IMR-90 (cell line): ENCODE measurements at regions not wholly inside any gene's neighbourhood (a gene's known extent, or its start where the extent isn't known, plus 50 kb on each side); places are given as distances from the start of the nearest gene placed in this dataset.

Experiments used
- BHLHE40 ChIP-seq: fragments of 150-350 bp; IDR thresholded peaks from 2 replicates; pipeline ENCODE4 v1.6.1; 2016; ENCODE audit warnings: mild to moderate bottlenecking, low read depth, low read length
- CTCF ChIP-seq: conservative IDR thresholded peaks from 2 replicates; pipeline ENCODE4 v1.5.1; 2012; ENCODE audit warnings: mild to moderate bottlenecking, low read depth, low read length, improper control_type of control experiment
- FOS ChIP-seq: fragments of 150-350 bp; IDR thresholded peaks from 2 replicates; pipeline ENCODE4 v1.6.1; 2016; ENCODE audit warnings: low read depth, low read length
- MAFK ChIP-seq: IDR thresholded peaks from 2 replicates; pipeline ENCODE4 v1.6.1; 2012; ENCODE audit warnings: low read depth, low read length, improper control_type of control experiment
- MAZ ChIP-seq: IDR thresholded peaks from 2 replicates; pipeline ENCODE4 v1.6.1; 2012; ENCODE audit warnings: low read depth, mild to moderate bottlenecking, low read length, improper control_type of control experiment, moderate library complexity, borderline replicate concordance
- MXI1 ChIP-seq: IDR thresholded peaks from 2 replicates; pipeline ENCODE4 v1.6.1; 2012; ENCODE audit warnings: low read depth, mild to moderate bottlenecking, low read length, moderate library complexity, borderline replicate concordance
- NFE2L2 ChIP-seq: fragments of 150-350 bp; IDR thresholded peaks from 2 replicates; pipeline ENCODE4 v1.6.1; 2016; ENCODE audit warnings: low read depth, mild to moderate bottlenecking, low read length
- POLR2A ChIP-seq: IDR thresholded peaks from 2 replicates; pipeline ENCODE4 v1.6.1; 2012; ENCODE audit warnings: mild to moderate bottlenecking, low read depth, low read length
- RAD21 ChIP-seq: IDR thresholded peaks from 2 replicates; pipeline ENCODE4 v1.6.1; 2012; ENCODE audit warnings: low read length, improper control_type of control experiment
- RCOR1 ChIP-seq: IDR thresholded peaks from 2 replicates; pipeline ENCODE4 v1.6.1; 2012; ENCODE audit warnings: mild to moderate bottlenecking, low read length, improper control_type of control experiment; ENCODE audit not compliant: insufficient replicate concordance
- RFX5 ChIP-seq: IDR thresholded peaks from 2 replicates; pipeline ENCODE4 v1.8.0; 2012; ENCODE audit warnings: low read depth, mild to moderate bottlenecking, low read length, moderate library complexity
- SMC3 ChIP-seq: fragments of 150-350 bp; IDR thresholded peaks from 2 replicates; pipeline ENCODE4 v1.6.1; 2016; ENCODE audit warnings: low read depth, mild to moderate bottlenecking, antibody characterized with exemption, low read length, moderate library complexity

DNA sequence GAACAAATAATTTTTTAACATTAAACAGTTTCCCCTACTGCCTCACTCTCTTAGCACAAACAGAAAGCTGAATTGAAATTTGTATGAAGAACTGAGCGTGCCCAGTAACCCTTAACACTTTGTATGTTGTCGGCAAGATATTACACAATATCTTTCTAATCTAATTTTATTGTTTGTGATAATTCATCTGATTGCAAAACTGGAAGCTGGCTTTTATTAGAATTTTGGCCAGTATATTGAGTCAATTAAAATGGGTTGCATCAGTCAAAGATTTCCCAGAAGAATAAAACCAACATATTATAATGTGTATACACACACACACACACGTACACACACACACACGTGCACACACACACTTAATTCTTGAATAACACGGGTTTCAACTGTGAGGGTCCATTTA lies 2332.1 kb downstream of the PCDH7 start:
- no peak for TF ChIP-seq CTCF
- no peak for TF ChIP-seq RAD21
- TF ChIP-seq SMC3, result no peak
- TF ChIP-seq NFE2L2, result no peak
- no peak for TF ChIP-seq MAZ
- TF ChIP-seq POLR2A, result no peak
- TF ChIP-seq RCOR1, result no peak
- no peak for TF ChIP-seq RFX5
- no peak for TF ChIP-seq FOS
- no peak for TF ChIP-seq BHLHE40
- no peak for TF ChIP-seq MAFK
- TF ChIP-seq MXI1, result no peak
